ENCODE measurements at regions not wholly inside any gene's neighbourhood (a gene's known extent, or its start where the extent isn't known, plus 50 kb on each side); places are given as distances from the start of the nearest gene placed in this dataset.

GRCh38 chr2:238699307-238700116, 148.4 kb upstream of the TWIST2 start:
- ChIA-PET CTCF (interaction anchor here (0.8 to 1.7 kb wide), 4 partner anchors 10 to 42 kb away, joined by 3 to 5 read pairs (median 4); no protein-coding TSS in a partner anchor), POLR2A (no interaction called here)
- no peak overlapping the region for H3K4me3 ChIP-seq
- no peaks in the 10 kb centered on the region for H3K4me1 ChIP-seq
- peak overlapping the region in 1 of 2 experiments; percentile 43; a peak in 1 of 6 replicates for H3K27ac ChIP-seq
- H3K4me2 ChIP-seq: no peak overlapping the region
- no peak for TF ChIP-seq FOXS1 (CRISPR knock-in tag; IDR thresholded peaks at IDR 0.05)
- no peak for TF ChIP-seq HOXB13 (CRISPR knock-in tag; IDR thresholded peaks at IDR 0.05; ENCODE audit: low read depth)
- no peak for FAIRE-seq
- ATAC-seq: no peak
- DNase-seq (ENCODE audit: low read depth in 1 of 2, low spot score in 1 of 2): no peak
- H3K9me3 ChIP-seq: no peaks in the 10 kb centered on the region
- 88% methylated on average over 8 of the region's 13 CpGs for WGBS (ENCODE audit: missing lambda C conversion rate)

DNA sequence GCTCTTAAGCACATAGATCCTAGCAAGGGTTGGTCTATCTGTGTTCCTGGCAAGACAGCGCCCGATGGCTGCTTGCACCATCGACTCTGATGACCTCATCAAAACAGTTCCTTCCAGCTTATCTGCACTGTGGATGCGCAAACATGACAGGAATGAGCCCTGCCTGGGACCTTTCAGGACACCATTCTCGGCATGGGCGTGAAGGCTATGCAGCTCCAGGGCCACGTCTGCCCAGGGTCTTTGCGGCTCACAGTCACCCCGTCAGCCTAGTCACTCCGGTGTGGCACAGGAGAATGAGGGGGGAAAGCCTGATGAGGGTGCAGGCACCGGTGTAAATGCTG, 147.8 kb upstream of the TWIST2 start:
- no peak for DNase-seq (ENCODE audit: low read depth in 1 of 2, low spot score in 1 of 2)
- 69% methylated on average over 11 of the region's 11 CpGs for WGBS (ENCODE audit: missing lambda C conversion rate)
- TF ChIP-seq, protein P1, sequence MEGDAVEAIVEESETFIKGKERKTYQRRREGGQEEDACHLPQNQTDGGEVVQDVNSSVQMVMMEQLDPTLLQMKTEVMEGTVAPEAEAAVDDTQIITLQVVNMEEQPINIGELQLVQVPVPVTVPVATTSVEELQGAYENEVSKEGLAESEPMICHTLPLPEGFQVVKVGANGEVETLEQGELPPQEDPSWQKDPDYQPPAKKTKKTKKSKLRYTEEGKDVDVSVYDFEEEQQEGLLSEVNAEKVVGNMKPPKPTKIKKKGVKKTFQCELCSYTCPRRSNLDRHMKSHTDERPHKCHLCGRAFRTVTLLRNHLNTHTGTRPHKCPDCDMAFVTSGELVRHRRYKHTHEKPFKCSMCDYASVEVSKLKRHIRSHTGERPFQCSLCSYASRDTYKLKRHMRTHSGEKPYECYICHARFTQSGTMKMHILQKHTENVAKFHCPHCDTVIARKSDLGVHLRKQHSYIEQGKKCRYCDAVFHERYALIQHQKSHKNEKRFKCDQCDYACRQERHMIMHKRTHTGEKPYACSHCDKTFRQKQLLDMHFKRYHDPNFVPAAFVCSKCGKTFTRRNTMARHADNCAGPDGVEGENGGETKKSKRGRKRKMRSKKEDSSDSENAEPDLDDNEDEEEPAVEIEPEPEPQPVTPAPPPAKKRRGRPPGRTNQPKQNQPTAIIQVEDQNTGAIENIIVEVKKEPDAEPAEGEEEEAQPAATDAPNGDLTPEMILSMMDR (IDR thresholded peaks at IDR 0.05): no peak
- TF ChIP-seq HDAC2 (IDR thresholded peaks at IDR 0.05): no peak
- no peak for TF ChIP-seq NPAS2 (CRISPR knock-in tag; IDR thresholded peaks at IDR 0.05; ENCODE audit: borderline replicate concordance)
- no peak for TF ChIP-seq FOSL2 (IDR thresholded peaks at IDR 0.05)
- no peak for TF ChIP-seq FOSL2 (CRISPR knock-in tag; IDR thresholded peaks at IDR 0.05)
- no peak for TF ChIP-seq HOXB13 (CRISPR knock-in tag; IDR thresholded peaks at IDR 0.05; ENCODE audit: low read depth)
- no peak for TF ChIP-seq SREBF2 (IDR thresholded peaks at IDR 0.05)
- no peak for TF ChIP-seq POLR2A (IDR thresholded peaks at IDR 0.05; ENCODE audit: low read length)
- no peak for TF ChIP-seq RCOR1 (IDR thresholded peaks at IDR 0.05; ENCODE audit: low read depth, low read length)
- TF ChIP-seq ZFP36 (IDR thresholded peaks at IDR 0.05; ENCODE audit: borderline replicate concordance, partially characterized antibody): no peak
- ChIA-PET CTCF (interaction anchor here (0.8 to 1.7 kb wide), 4 partner anchors 10 to 43 kb away, joined by 3 to 5 read pairs (median 4); no protein-coding TSS in a partner anchor), POLR2A (no interaction called here)
- Histone ChIP-seq H3K4me3 (no peak overlapping the region), H3K27ac (peak overlapping the region in 1 of 2 experiments; percentile 16; a peak in 1 of 6 replicates), H3K4me1 (no peaks in the 10 kb centered on the region), H3K9me3 (no peaks in the 10 kb centered on the region), H3K4me2 (no peak overlapping the region)
- peak in 1 of 2 experiments; percentile 44; a peak in 2 of 6 replicates for ATAC-seq
- FAIRE-seq: no peak

DNA sequence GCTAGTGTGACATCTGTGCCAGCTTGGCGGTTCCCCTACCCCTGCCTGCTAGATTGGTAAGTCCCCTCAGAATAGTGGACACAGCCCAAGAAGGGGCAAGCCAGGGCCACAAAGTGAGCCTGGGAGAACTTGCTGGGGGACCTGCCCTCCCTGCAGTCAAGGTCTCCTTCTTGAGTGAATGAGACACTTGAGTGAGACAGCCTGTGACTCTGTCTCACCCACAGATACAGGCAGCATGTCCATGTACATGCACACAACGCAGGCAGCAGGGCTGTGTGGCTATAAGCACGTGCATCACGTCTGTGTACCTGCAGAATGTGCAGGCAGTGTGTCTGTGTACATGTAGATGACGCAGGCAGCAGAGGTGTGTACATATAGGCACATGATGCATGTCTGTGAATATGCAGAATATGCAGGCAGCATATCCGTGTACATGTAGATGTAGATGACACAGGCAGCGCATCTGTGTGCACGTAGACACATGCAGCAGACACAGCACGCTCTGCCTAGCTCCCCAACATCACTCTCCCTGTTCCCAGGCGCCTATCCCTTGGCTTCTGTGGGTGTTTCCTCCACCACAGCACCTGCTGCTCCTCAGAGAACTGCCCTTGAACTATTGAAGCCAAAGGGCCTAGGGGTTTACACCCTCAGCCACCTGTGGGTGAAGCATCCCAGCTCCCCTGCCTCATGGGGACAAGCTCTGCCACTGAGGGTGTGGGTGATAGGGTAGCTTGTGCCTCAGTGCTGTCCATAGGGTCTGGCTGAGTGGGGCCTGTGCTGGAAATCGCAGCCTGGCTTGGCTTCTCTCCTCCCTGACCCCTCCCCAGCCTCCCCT, 147.2 kb upstream of the TWIST2 start:
- CTCF ChIA-PET: interaction anchor here (0.8 to 1.7 kb wide), 5 partner anchors 9 to 187 kb away, joined by 3 to 5 read pairs (median 3); no protein-coding TSS in a partner anchor
- 78% methylated on average over 9 of the region's 11 CpGs for WGBS (ENCODE audit: missing lambda C conversion rate)

More for the DNA sequence above, 147.2 kb upstream of the TWIST2 start:
- H3K9me3 ChIP-seq: no peaks in the 10 kb centered on the region
- no peak for FAIRE-seq
- POLR2A ChIA-PET: no interaction called here
- H3K27ac ChIP-seq: peak overlapping the region in 1 of 2 experiments; percentile 16; a peak in 1 of 6 replicates
- peak in 1 of 2 experiments; percentile 23; a peak in 2 of 6 replicates for ATAC-seq
- H3K4me2 ChIP-seq: no peak overlapping the region
- DNase-seq (ENCODE audit: low read depth in 1 of 2, low spot score in 1 of 2): no peak
- H3K4me1 ChIP-seq: no peaks in the 10 kb centered on the region
- TF ChIP-seq ELK1 (IDR thresholded peaks at IDR 0.05; ENCODE audit: low read depth, low read length): no peak
- no peak for TF ChIP-seq HES2 (IDR thresholded peaks at IDR 0.05)
- no peak for TF ChIP-seq KDM1A (IDR thresholded peaks at IDR 0.05; ENCODE audit: low read depth)
- TF ChIP-seq CHD2 (IDR thresholded peaks at IDR 0.05; ENCODE audit: low read length, partially characterized antibody): no peak
- TF ChIP-seq MYC (IDR thresholded peaks at IDR 0.05; ENCODE audit: borderline replicate concordance, low read length): no peak
- no peak for TF ChIP-seq ZC3H11A (IDR thresholded peaks at IDR 0.05)
- no peak for TF ChIP-seq CBX8 (IDR thresholded peaks at IDR 0.05)
- TF ChIP-seq POLR2A (IDR thresholded peaks at IDR 0.05; ENCODE audit: low read length): no peak
- TF ChIP-seq NR3C1 (IDR thresholded peaks at IDR 0.05): no peak
- no peak for TF ChIP-seq HDAC2 (IDR thresholded peaks at IDR 0.05)
- no peak for TF ChIP-seq FOSB (CRISPR knock-in tag; IDR thresholded peaks at IDR 0.05)
- H3K4me3 ChIP-seq: no peak overlapping the region

Data from A549 (cell line).